KOPT-K1 (cell line): ENCODE measurements at regions not wholly inside any gene's neighbourhood (a gene's known extent, or its start where the extent isn't known, plus 50 kb on each side); places are given as distances from the start of the nearest gene placed in this dataset.

Experiments
- H3K27ac ChIP-seq: fragments of 200-600 bp; sonication (generic); 2 replicates; pipeline ENCODE4 v1.5.1; 2016; ENCODE audit warnings: antibody characterized with exemption, mild to moderate bottlenecking, low read depth, low read length; ENCODE audit not compliant: poor library complexity, severe bottlenecking
- H3K36me3 ChIP-seq: fragments of 200-600 bp; sonication (generic); 2 replicates; pipeline ENCODE4 v1.5.1; 2017; ENCODE audit warnings: antibody characterized with exemption, mild to moderate bottlenecking, low read length, moderate library complexity; ENCODE audit not compliant: insufficient read depth
- H3K9me3 ChIP-seq: fragments of 200-600 bp; sonication (generic); 2 replicates; pipeline ENCODE4 v1.5.1; 2017; ENCODE audit warnings: antibody characterized with exemption, low read length, mild to moderate bottlenecking; ENCODE audit not compliant: insufficient read depth, poor library complexity, severe bottlenecking

GRCh38 chr21:38721055-38721454 is 84.7 kb upstream of the ETS2 start:
- no peak overlapping the region for H3K27ac ChIP-seq
- no peaks in the 10 kb centered on the region for H3K36me3 ChIP-seq
- H3K9me3 ChIP-seq: peaks cover 18% of the 10 kb centered on the region

- Histone ChIP-seq H3K27ac (no peak overlapping the region), H3K36me3 (no peaks in the 10 kb centered on the region), H3K9me3 (peaks cover 26% of the 10 kb centered on the region)
These were observed 83.8 kb upstream of the ETS2 start for GRCh38 chr21:38721958-38722357.

- no peak overlapping the region for H3K27ac ChIP-seq
- H3K36me3 ChIP-seq: no peaks in the 10 kb centered on the region
These were observed 80.3 kb upstream of the ETS2 start for GRCh38 chr21:38725196-38726157.

GRCh38 chr21:38726482-38726881 is 79.2 kb upstream of the ETS2 start:
- Histone ChIP-seq H3K9me3 (peaks cover 26% of the 10 kb centered on the region), H3K27ac (no peak overlapping the region)

More at GRCh38 chr21:38725196-38726157, 80.3 kb upstream of the ETS2 start:
- peaks cover 26% of the 10 kb centered on the region for H3K9me3 ChIP-seq

GRCh38 chr21:38729291-38729690 is 76.4 kb upstream of the ETS2 start:
- H3K9me3 ChIP-seq: peaks cover 26% of the 10 kb centered on the region
- H3K36me3 ChIP-seq: no peaks in the 10 kb centered on the region
- no peak overlapping the region for H3K27ac ChIP-seq

More at GRCh38 chr21:38726482-38726881, 79.2 kb upstream of the ETS2 start:
- no peaks in the 10 kb centered on the region for H3K36me3 ChIP-seq

GRCh38 chr21:38729754-38730379 is 75.9 kb upstream of the ETS2 start:
- Histone ChIP-seq H3K27ac (no peak overlapping the region), H3K36me3 (no peaks in the 10 kb centered on the region), H3K9me3 (peaks cover 21% of the 10 kb centered on the region)

GRCh38 chr21:38733972-38734546 is 71.7 kb upstream of the ETS2 start:
- Histone ChIP-seq H3K27ac (peak overlapping the region; percentile 89), H3K36me3 (no peaks in the 10 kb centered on the region), H3K9me3 (no peaks in the 10 kb centered on the region)

GRCh38 chr21:38734646-38735365 is 70.9 kb upstream of the ETS2 start:
- Histone ChIP-seq H3K36me3 (no peaks in the 10 kb centered on the region), H3K27ac (peak overlapping the region; percentile 89), H3K9me3 (no peaks in the 10 kb centered on the region)

- Histone ChIP-seq H3K36me3 (no peaks in the 10 kb centered on the region), H3K27ac (no peak overlapping the region)
These were observed 70.0 kb upstream of the ETS2 start for GRCh38 chr21:38735626-38736206.

GRCh38 chr21:38740090-38740489 is 65.6 kb upstream of the ETS2 start:
- H3K27ac ChIP-seq: peak overlapping the region; percentile 52
- no peaks in the 10 kb centered on the region for H3K36me3 ChIP-seq
- no peaks in the 10 kb centered on the region for H3K9me3 ChIP-seq

More at GRCh38 chr21:38735626-38736206, 70.0 kb upstream of the ETS2 start:
- H3K9me3 ChIP-seq: no peaks in the 10 kb centered on the region

GRCh38 chr21:38741092-38741949 is 64.4 kb upstream of the ETS2 start:
- Histone ChIP-seq H3K27ac (peak overlapping the region; percentile 26), H3K36me3 (no peaks in the 10 kb centered on the region), H3K9me3 (no peaks in the 10 kb centered on the region)

- Histone ChIP-seq H3K9me3 (peaks cover 5% of the 10 kb centered on the region), H3K36me3 (no peaks in the 10 kb centered on the region), H3K27ac (peak overlapping the region; percentile 26)
These were observed 63.8 kb upstream of the ETS2 start for GRCh38 chr21:38741950-38742256.

- no peaks in the 10 kb centered on the region for H3K36me3 ChIP-seq
- H3K27ac ChIP-seq: no peak overlapping the region
- H3K9me3 ChIP-seq: peaks cover 12% of the 10 kb centered on the region
These were observed 63.0 kb upstream of the ETS2 start for GRCh38 chr21:38742580-38743260.
